ENCODE measurements at regions not wholly inside any gene's neighbourhood (a gene's known extent, or its start where the extent isn't known, plus 50 kb on each side); places are given as distances from the start of the nearest gene placed in this dataset.

GRCh38 chr14:97153527-97153926 lies 356.3 kb downstream of the VRK1 start:
- Histone ChIP-seq H3K4me2 (ENCODE audit: low read length) (no peak overlapping the region), H3K27me3 (ENCODE audit: insufficient read depth, low read length) (no peaks in the 10 kb centered on the region), H2AFZ (ENCODE audit: insufficient read depth, low read length, poor library complexity) (no peak overlapping the region), H4K91ac (ENCODE audit: low read depth, low read length) (no peak overlapping the region), H2AK5ac (ENCODE audit: low read length) (no peak overlapping the region), H4K8ac (ENCODE audit: low read depth, low read length) (no peak overlapping the region), H4K12ac (ENCODE audit: low read depth, low read length) (no peak overlapping the region), H3K27ac (ENCODE audit: low read depth, low read length) (no peak overlapping the region), H3K23ac (ENCODE audit: low read length) (no peak overlapping the region), H2BK5ac (ENCODE audit: low read depth, low read length, poor library complexity) (no peak overlapping the region), H3K36me3 (ENCODE audit: control insufficient read depth in 1 of 2, insufficient read depth in 2 of 2, low read length in 2 of 2) (no peaks in the 10 kb centered on the region), H3K9me3 (ENCODE audit: insufficient read depth, low read depth, low read length) (no peaks in the 10 kb centered on the region), H2BK120ac (ENCODE audit: insufficient read depth, low read length, poor library complexity) (no peak overlapping the region), H3K79me1 (ENCODE audit: low read length) (no peaks in the 10 kb centered on the region), H2BK12ac (ENCODE audit: low read length) (no peak overlapping the region), H3K4me3 (ENCODE audit: low read depth, low read length) (no peak overlapping the region), H3K14ac (ENCODE audit: low read length) (no peak overlapping the region), H3K4ac (ENCODE audit: low read depth, low read length) (no peak overlapping the region), H3K9ac (ENCODE audit: low read length) (no peak overlapping the region), H3K4me1 (ENCODE audit: control insufficient read depth in 1 of 2, insufficient read depth in 2 of 2, low read length in 2 of 2) (no peaks in the 10 kb centered on the region), H3K79me2 (ENCODE audit: control insufficient read depth, insufficient read depth, low read length, poor library complexity) (no peaks in the 10 kb centered on the region), H3K18ac (ENCODE audit: low read length) (no peak overlapping the region)
- DNase-seq = no peak
- whole genome bisulfite sequencing (ENCODE audit: extremely low coverage, insufficient coverage, insufficient read length) = no CpG with 5 or more reads among the region's 6 CpGs

DNA sequence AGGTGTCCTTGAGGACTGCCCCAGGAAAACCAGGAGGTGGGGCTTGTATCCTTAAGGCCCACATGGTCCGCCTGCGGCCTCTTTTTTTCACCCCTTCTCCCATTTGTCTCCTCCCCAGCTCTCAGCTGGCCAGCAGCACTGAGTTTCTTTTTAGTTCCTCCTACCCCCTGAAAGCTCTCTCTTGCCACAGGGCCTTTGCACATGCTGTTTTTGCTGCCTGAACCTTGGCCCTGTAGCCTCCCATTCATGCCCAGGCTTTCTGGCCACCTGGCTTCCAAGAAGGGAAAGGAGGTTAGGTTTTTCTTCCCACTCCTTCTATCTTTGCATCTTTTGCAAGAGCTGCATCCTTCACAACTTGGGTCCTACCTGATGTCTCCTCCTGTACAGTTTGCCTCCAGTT lies 358.1 kb downstream of the VRK1 start:
- H2AK5ac ChIP-seq (ENCODE audit: low read length) = no peak overlapping the region
- H2BK12ac ChIP-seq (ENCODE audit: low read length) = no peak overlapping the region
- no peak overlapping the region for H3K9ac ChIP-seq (ENCODE audit: low read length)
- H3K36me3 ChIP-seq (ENCODE audit: control insufficient read depth in 1 of 2, insufficient read depth in 2 of 2, low read length in 2 of 2) = no peaks in the 10 kb centered on the region
- H3K4me2 ChIP-seq (ENCODE audit: low read length) = no peak overlapping the region
- H2BK120ac ChIP-seq (ENCODE audit: insufficient read depth, low read length, poor library complexity) = no peak overlapping the region
- no peak overlapping the region for H3K27ac ChIP-seq (ENCODE audit: low read depth, low read length)
- H3K18ac ChIP-seq (ENCODE audit: low read length) = no peak overlapping the region
- no CpG with 5 or more reads among the region's 2 CpGs for WGBS (ENCODE audit: extremely low coverage, insufficient coverage, insufficient read length)
- H3K4me1 ChIP-seq (ENCODE audit: control insufficient read depth in 1 of 2, insufficient read depth in 2 of 2, low read length in 2 of 2) = no peaks in the 10 kb centered on the region
- H3K79me2 ChIP-seq (ENCODE audit: control insufficient read depth, insufficient read depth, low read length, poor library complexity) = no peaks in the 10 kb centered on the region
- H3K14ac ChIP-seq (ENCODE audit: low read length) = no peak overlapping the region
- no peak overlapping the region for H3K4ac ChIP-seq (ENCODE audit: low read depth, low read length)
- H3K23ac ChIP-seq (ENCODE audit: low read length) = no peak overlapping the region
- H2BK5ac ChIP-seq (ENCODE audit: low read depth, low read length, poor library complexity) = no peak overlapping the region
- no peak overlapping the region for H2AFZ ChIP-seq (ENCODE audit: insufficient read depth, low read length, poor library complexity)
- H3K9me3 ChIP-seq (ENCODE audit: insufficient read depth, low read depth, low read length) = peaks cover 11% of the 10 kb centered on the region
- H4K12ac ChIP-seq (ENCODE audit: low read depth, low read length) = no peak overlapping the region
- DNase-seq = no peak
- no peak overlapping the region for H4K8ac ChIP-seq (ENCODE audit: low read depth, low read length)
- H3K79me1 ChIP-seq (ENCODE audit: low read length) = no peaks in the 10 kb centered on the region
- H3K27me3 ChIP-seq (ENCODE audit: insufficient read depth, low read length) = no peaks in the 10 kb centered on the region
- no peak overlapping the region for H3K4me3 ChIP-seq (ENCODE audit: low read depth, low read length)
- H4K91ac ChIP-seq (ENCODE audit: low read depth, low read length) = no peak overlapping the region

GRCh38 chr14:97155814-97156213 lies 358.6 kb downstream of the VRK1 start:
- Histone ChIP-seq H3K79me1 (ENCODE audit: low read length) (no peaks in the 10 kb centered on the region), H2BK12ac (ENCODE audit: low read length) (no peak overlapping the region), H3K9me3 (ENCODE audit: insufficient read depth, low read depth, low read length) (peaks cover 12% of the 10 kb centered on the region), H2BK120ac (ENCODE audit: insufficient read depth, low read length, poor library complexity) (no peak overlapping the region), H2AK5ac (ENCODE audit: low read length) (no peak overlapping the region), H4K12ac (ENCODE audit: low read depth, low read length) (no peak overlapping the region), H3K4me1 (ENCODE audit: control insufficient read depth in 1 of 2, insufficient read depth in 2 of 2, low read length in 2 of 2) (no peaks in the 10 kb centered on the region), H3K9ac (ENCODE audit: low read length) (no peak overlapping the region), H3K4me2 (ENCODE audit: low read length) (no peak overlapping the region), H4K91ac (ENCODE audit: low read depth, low read length) (no peak overlapping the region), H3K4me3 (ENCODE audit: low read depth, low read length) (no peak overlapping the region), H3K79me2 (ENCODE audit: control insufficient read depth, insufficient read depth, low read length, poor library complexity) (no peaks in the 10 kb centered on the region), H3K14ac (ENCODE audit: low read length) (no peak overlapping the region), H3K4ac (ENCODE audit: low read depth, low read length) (no peak overlapping the region), H3K18ac (ENCODE audit: low read length) (no peak overlapping the region), H2BK5ac (ENCODE audit: low read depth, low read length, poor library complexity) (no peak overlapping the region), H3K36me3 (ENCODE audit: control insufficient read depth in 1 of 2, insufficient read depth in 2 of 2, low read length in 2 of 2) (no peaks in the 10 kb centered on the region), H3K27me3 (ENCODE audit: insufficient read depth, low read length) (no peaks in the 10 kb centered on the region), H4K8ac (ENCODE audit: low read depth, low read length) (no peak overlapping the region), H3K23ac (ENCODE audit: low read length) (no peak overlapping the region), H3K27ac (ENCODE audit: low read depth, low read length) (no peak overlapping the region), H2AFZ (ENCODE audit: insufficient read depth, low read length, poor library complexity) (no peak overlapping the region)
- WGBS (ENCODE audit: extremely low coverage, insufficient coverage, insufficient read length) = no CpG with 5 or more reads among the region's 4 CpGs
- DNase-seq = no peak

DNA sequence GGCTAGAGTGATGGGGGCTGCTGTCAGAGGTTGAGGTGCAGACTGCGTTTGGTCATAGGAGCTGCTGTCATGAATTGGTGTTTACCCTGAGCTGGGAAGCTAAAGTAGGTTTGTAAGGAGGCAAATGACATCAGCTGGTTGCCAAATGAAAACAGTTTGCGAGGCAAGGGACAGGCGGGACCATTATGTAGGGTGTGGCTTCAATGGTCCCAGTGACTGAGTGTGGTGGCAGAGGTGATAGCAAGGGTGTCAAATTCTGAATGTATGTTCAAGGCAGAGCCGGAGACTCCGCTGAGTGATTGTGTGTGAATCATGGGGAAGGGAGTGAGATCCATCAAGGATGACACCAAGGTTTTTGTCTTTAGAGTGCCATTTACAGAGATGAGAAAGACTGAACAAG lies 359.5 kb downstream of the VRK1 start:
- Histone ChIP-seq H3K79me2 (ENCODE audit: control insufficient read depth, insufficient read depth, low read length, poor library complexity) (no peaks in the 10 kb centered on the region), H4K91ac (ENCODE audit: low read depth, low read length) (no peak overlapping the region), H3K4me1 (ENCODE audit: control insufficient read depth in 1 of 2, insufficient read depth in 2 of 2, low read length in 2 of 2) (no peaks in the 10 kb centered on the region), H3K9me3 (ENCODE audit: insufficient read depth, low read depth, low read length) (peaks cover 12% of the 10 kb centered on the region), H2AFZ (ENCODE audit: insufficient read depth, low read length, poor library complexity) (no peak overlapping the region), H3K9ac (ENCODE audit: low read length) (no peak overlapping the region), H4K12ac (ENCODE audit: low read depth, low read length) (no peak overlapping the region), H3K4ac (ENCODE audit: low read depth, low read length) (no peak overlapping the region), H3K27me3 (ENCODE audit: insufficient read depth, low read length) (no peaks in the 10 kb centered on the region), H2AK5ac (ENCODE audit: low read length) (no peak overlapping the region), H3K79me1 (ENCODE audit: low read length) (no peaks in the 10 kb centered on the region), H4K8ac (ENCODE audit: low read depth, low read length) (no peak overlapping the region), H3K18ac (ENCODE audit: low read length) (no peak overlapping the region), H3K4me2 (ENCODE audit: low read length) (no peak overlapping the region), H2BK5ac (ENCODE audit: low read depth, low read length, poor library complexity) (no peak overlapping the region), H3K36me3 (ENCODE audit: control insufficient read depth in 1 of 2, insufficient read depth in 2 of 2, low read length in 2 of 2) (no peaks in the 10 kb centered on the region), H3K23ac (ENCODE audit: low read length) (no peak overlapping the region), H2BK12ac (ENCODE audit: low read length) (no peak overlapping the region), H2BK120ac (ENCODE audit: insufficient read depth, low read length, poor library complexity) (no peak overlapping the region), H3K27ac (ENCODE audit: low read depth, low read length) (no peak overlapping the region), H3K4me3 (ENCODE audit: low read depth, low read length) (no peak overlapping the region), H3K14ac (ENCODE audit: low read length) (no peak overlapping the region)
- WGBS (ENCODE audit: extremely low coverage, insufficient coverage, insufficient read length) = no CpG with 5 or more reads among the region's 5 CpGs
- DNase-seq = no peak
